Adrenal gland (tissue), 5 donors: ENCODE measurements at regions not wholly inside any gene's neighbourhood (a gene's known extent, or its start where the extent isn't known, plus 50 kb on each side); places are given as distances from the start of the nearest gene placed in this dataset.

Experiments
- POLR2A ChIP-seq, 2 donors: fragments of 450-650 bp; IDR thresholded peaks; one replicate each; pipeline ENCODE4 v1.6.1; 2017; ENCODE audit warnings: antibody characterized with exemption in 2 of 2, mild to moderate bottlenecking in 2 of 2, moderate library complexity in 1 of 2
- TF ChIP-seq, protein P1 (sequence below), 6 experiments: fragments of 450-650 bp in 4 of 6; fragments of 200-600 bp in 2 of 6; sonication (generic) in 1 of 6; IDR thresholded peaks; 1 replicate in 5 of 6; 2 replicates in 1 of 6; pipeline versions ENCODE4 v1.5.1 to v1.8.0; 2016 to 2021; ENCODE audit warnings: antibody characterized with exemption in 6 of 6, mild to moderate bottlenecking in 2 of 6, moderate library complexity in 1 of 6
- donor health status: DM: no; HTN: no; CAD: no.

- TF ChIP-seq, protein P1, sequence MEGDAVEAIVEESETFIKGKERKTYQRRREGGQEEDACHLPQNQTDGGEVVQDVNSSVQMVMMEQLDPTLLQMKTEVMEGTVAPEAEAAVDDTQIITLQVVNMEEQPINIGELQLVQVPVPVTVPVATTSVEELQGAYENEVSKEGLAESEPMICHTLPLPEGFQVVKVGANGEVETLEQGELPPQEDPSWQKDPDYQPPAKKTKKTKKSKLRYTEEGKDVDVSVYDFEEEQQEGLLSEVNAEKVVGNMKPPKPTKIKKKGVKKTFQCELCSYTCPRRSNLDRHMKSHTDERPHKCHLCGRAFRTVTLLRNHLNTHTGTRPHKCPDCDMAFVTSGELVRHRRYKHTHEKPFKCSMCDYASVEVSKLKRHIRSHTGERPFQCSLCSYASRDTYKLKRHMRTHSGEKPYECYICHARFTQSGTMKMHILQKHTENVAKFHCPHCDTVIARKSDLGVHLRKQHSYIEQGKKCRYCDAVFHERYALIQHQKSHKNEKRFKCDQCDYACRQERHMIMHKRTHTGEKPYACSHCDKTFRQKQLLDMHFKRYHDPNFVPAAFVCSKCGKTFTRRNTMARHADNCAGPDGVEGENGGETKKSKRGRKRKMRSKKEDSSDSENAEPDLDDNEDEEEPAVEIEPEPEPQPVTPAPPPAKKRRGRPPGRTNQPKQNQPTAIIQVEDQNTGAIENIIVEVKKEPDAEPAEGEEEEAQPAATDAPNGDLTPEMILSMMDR (IDR thresholded peaks at IDR 0.05): no peak
- TF ChIP-seq POLR2A (IDR thresholded peaks at IDR 0.05): no peak
Measured at GRCh38 chr2:134164306-134164705, 89.6 kb upstream of the MGAT5 start.
